ENCODE measurements at regions not wholly inside any gene's neighbourhood (a gene's known extent, or its start where the extent isn't known, plus 50 kb on each side); places are given as distances from the start of the nearest gene placed in this dataset.

DNA sequence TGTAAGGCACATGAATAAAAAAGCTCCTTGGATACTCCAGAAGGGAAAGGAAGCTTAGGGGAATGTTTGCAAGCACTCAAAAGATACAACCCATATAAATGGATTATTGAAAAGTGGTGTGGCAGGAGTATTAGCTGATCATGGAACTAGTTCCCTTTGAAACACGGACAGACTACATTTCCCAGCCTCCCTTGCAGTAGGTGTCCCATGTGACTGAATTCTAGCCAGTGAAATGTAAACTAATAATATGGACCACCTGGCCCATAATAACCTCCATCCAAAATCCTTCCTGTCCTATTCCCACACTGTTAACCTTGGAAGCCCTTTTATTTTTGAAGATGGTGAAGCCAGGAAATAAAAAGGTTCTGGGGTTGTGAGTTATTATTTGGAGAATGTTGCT is 242.3 kb downstream of the SUDS3 start:
- no peak overlapping the region for H3K4me3 ChIP-seq
- no peaks in the 10 kb centered on the region for H3K36me3 ChIP-seq
- intact Hi-C loops (cut with DNase I; ENCODE audit: low total_unique reads): loop anchor here (10.0 kb wide), 2 partner anchors 184 to 214 kb away; no protein-coding TSS in a partner anchor
- no peak overlapping the region for H3K27ac ChIP-seq
- no peak for DNase-seq
- H3K27me3 ChIP-seq: no peaks in the 10 kb centered on the region
- TF ChIP-seq, protein P1, sequence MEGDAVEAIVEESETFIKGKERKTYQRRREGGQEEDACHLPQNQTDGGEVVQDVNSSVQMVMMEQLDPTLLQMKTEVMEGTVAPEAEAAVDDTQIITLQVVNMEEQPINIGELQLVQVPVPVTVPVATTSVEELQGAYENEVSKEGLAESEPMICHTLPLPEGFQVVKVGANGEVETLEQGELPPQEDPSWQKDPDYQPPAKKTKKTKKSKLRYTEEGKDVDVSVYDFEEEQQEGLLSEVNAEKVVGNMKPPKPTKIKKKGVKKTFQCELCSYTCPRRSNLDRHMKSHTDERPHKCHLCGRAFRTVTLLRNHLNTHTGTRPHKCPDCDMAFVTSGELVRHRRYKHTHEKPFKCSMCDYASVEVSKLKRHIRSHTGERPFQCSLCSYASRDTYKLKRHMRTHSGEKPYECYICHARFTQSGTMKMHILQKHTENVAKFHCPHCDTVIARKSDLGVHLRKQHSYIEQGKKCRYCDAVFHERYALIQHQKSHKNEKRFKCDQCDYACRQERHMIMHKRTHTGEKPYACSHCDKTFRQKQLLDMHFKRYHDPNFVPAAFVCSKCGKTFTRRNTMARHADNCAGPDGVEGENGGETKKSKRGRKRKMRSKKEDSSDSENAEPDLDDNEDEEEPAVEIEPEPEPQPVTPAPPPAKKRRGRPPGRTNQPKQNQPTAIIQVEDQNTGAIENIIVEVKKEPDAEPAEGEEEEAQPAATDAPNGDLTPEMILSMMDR (IDR thresholded peaks at IDR 0.05): no peak
- H3K4me1 ChIP-seq: no peaks in the 10 kb centered on the region
- H3K9me3 ChIP-seq: peaks cover 0 to 2% (median 0%) of the 10 kb centered on the region in 3 donors

DNA sequence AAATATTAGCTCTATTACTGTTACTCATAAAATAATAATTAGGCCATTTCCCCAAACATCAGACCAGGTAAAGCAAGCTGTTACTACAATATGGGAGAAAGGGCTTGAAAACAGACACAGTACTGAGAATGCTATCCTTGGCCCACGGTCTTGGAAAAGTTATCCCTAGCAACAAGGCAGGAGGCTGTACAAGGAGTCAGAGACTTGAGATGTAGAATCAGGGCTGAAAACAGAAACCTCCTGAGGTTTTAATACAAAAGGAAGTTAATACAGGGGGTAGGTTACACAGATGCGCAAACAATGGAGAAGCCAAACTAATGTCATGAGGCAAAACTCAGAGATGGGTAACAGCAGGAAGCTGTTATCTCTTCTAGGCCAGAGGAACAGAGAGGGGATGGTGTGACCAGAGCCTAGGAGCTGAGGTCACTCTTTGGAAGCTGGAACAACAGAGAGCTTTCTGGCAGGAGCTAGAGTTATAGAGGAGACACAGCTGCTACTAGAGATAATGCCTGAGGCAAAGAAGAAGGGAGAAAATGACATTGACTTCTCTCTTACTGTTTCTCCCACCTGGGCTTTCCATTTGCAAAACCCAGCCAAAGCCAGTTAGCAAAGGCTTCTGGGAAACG is 248.8 kb downstream of the SUDS3 start:
- no peaks in the 10 kb centered on the region for H3K9me3 ChIP-seq
- no peaks in the 10 kb centered on the region for H3K27me3 ChIP-seq
- no peak for DNase-seq
- TF ChIP-seq, protein P1 (IDR thresholded peaks at IDR 0.05): no peak
- no peaks in the 10 kb centered on the region for H3K36me3 ChIP-seq
- H3K27ac ChIP-seq: no peak overlapping the region
- intact Hi-C loops (cut with DNase I; ENCODE audit: low total_unique reads): no loop called here
- no peaks in the 10 kb centered on the region for H3K4me1 ChIP-seq
- H3K4me3 ChIP-seq: no peak overlapping the region

DNA sequence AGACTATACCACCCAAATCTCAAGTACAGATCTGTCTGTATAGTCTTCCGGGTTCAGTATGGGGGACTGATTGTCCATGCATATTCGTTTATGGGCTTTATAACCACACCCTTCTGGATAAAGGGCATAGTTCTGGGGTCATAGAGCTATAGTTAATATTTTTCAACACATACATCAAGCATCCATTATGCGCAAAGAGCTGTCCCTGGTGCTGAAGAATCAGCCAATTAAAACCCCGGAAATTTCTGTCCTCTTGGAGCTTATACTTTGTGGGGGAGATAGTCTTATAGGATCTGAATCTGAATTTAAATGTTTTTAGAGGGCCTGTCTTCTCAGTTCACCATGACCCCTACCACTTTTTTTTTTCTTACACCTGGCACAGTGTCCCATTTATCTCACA is 256.7 kb downstream of the SUDS3 start:
- TF ChIP-seq, protein P1 (IDR thresholded peaks at IDR 0.05): no peak
- Histone ChIP-seq H3K27me3 (no peaks in the 10 kb centered on the region), H3K36me3 (no peaks in the 10 kb centered on the region), H3K4me3 (no peak overlapping the region), H3K4me1 (no peaks in the 10 kb centered on the region), H3K9me3 (no peaks in the 10 kb centered on the region), H3K27ac (no peak overlapping the region)
- intact Hi-C loops (cut with DNase I; ENCODE audit: low total_unique reads): no loop called here
- no peak for DNase-seq

DNA sequence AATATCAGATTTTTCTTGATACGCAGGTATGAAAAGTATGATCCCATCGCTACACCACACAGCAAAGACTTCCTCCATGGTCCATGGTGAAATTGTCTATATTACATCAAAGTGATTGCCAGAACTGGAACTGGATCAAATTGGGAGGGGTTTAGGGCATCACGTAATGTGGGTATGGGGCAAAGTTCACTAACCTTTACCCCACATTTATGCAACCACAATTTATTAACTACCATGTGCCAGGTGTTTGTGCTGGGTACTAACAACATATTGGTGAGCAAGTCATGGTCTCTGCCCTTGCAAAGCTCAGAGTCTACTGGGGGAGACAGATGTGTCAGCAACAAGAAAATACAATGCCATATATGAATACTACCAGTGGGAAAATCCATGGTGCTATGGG is 258.9 kb downstream of the SUDS3 start:
- Histone ChIP-seq H3K27ac (no peak overlapping the region), H3K27me3 (no peaks in the 10 kb centered on the region), H3K4me3 (no peak overlapping the region), H3K4me1 (no peaks in the 10 kb centered on the region), H3K9me3 (no peaks in the 10 kb centered on the region), H3K36me3 (no peaks in the 10 kb centered on the region)
- no peak for DNase-seq
- intact Hi-C loops (cut with DNase I; ENCODE audit: low total_unique reads): no loop called here
- TF ChIP-seq, protein P1 (IDR thresholded peaks at IDR 0.05): no peak

DNA sequence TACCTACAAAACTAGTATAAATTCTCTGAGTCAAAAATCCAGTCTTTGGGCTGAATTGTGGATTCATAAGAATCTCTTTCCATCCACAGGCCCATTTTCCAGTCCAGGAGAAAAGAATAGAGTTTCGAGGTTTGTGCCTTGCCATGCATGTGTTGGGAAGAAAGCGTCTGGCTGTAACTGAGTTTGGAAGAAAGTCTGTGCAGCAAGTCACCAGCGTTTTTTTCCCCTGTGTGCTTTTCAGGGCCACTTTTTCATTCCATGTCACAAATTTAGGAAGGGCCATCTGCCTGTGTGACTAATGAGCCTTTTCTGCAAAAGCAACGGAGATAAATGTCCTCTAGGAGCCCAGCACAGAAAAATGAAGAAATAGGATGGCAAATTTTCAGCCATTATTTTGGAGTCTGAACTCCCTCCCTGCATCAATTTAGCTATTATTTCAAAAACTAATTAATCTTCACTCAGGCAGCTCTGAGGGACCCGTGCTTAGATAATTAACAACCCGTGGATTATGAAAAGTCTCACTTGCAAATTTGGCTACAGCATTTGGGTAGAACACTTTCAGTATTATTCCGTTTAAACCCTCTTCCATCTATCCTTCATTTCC is 261.5 kb downstream of the SUDS3 start:
- TF ChIP-seq, protein P1 (IDR thresholded peaks at IDR 0.05): no peak
- no peak for DNase-seq
- Histone ChIP-seq H3K9me3 (no peaks in the 10 kb centered on the region), H3K27ac (no peak overlapping the region), H3K4me3 (no peak overlapping the region), H3K36me3 (no peaks in the 10 kb centered on the region), H3K27me3 (no peaks in the 10 kb centered on the region), H3K4me1 (no peaks in the 10 kb centered on the region)
- intact Hi-C loops (cut with DNase I; ENCODE audit: low total_unique reads): no loop called here

All from tibial artery (tissue), 4 donors.